ENCODE measurements at regions not wholly inside any gene's neighbourhood (a gene's known extent, or its start where the extent isn't known, plus 50 kb on each side); places are given as distances from the start of the nearest gene placed in this dataset.

GRCh38 chr1:222098404-222098803 lies 356.5 kb upstream of the DUSP10 start:
- Histone ChIP-seq H3K9ac (ENCODE audit: insufficient read depth in 1 of 2, low read length in 2 of 2) (no peak overlapping the region), H3K4me1 (ENCODE audit: control insufficient read depth in 5 of 5, insufficient read depth in 5 of 5, low read length in 5 of 5) (peaks cover 0 to 8% (median 3%) of the 10 kb centered on the region in 5 donors), H3K4me3 (no peak overlapping the region), H3K27me3 (ENCODE audit: control insufficient read depth in 3 of 3, insufficient read depth in 3 of 3, low read length in 2 of 3) (no peaks in the 10 kb centered on the region), H3K36me3 (ENCODE audit: control insufficient read depth in 4 of 4, insufficient read depth in 4 of 4, low read length in 4 of 4) (no peaks in the 10 kb centered on the region), H3K27ac (ENCODE audit: low read depth in 1 of 2, low read length in 1 of 2) (no peak overlapping the region), H3K9me3 (ENCODE audit: control insufficient read depth in 4 of 4, insufficient read depth in 3 of 4, low read length in 3 of 4) (no peaks in the 10 kb centered on the region)
- no peak for DNase-seq
- no peak for TF ChIP-seq CTCF (IDR thresholded peaks at IDR 0.05; ENCODE audit: control extremely low read depth, extremely low read depth)
- ATAC-seq (ENCODE audit: insufficient read depth, low FRiP score) = no peak
- 32 to 61% methylated on average over 2 of the region's 2 CpGs for WGBS, 2 donors

- ATAC-seq (ENCODE audit: insufficient read depth, low FRiP score) = no peak
- no peak for TF ChIP-seq CTCF (IDR thresholded peaks at IDR 0.05; ENCODE audit: control extremely low read depth, extremely low read depth)
These were observed 355.7 kb upstream of the DUSP10 start for GRCh38 chr1:222097588-222097987.

GRCh38 chr1:222096883-222097282 lies 355.0 kb upstream of the DUSP10 start:
- peaks cover 0 to 8% (median 3%) of the 10 kb centered on the region in 5 donors for H3K4me1 ChIP-seq (ENCODE audit: control insufficient read depth in 5 of 5, insufficient read depth in 5 of 5, low read length in 5 of 5)
- no peak for DNase-seq
- no peaks in the 10 kb centered on the region for H3K27me3 ChIP-seq (ENCODE audit: control insufficient read depth in 3 of 3, insufficient read depth in 3 of 3, low read length in 2 of 3)
- H3K36me3 ChIP-seq (ENCODE audit: control insufficient read depth in 4 of 4, insufficient read depth in 4 of 4, low read length in 4 of 4) = no peaks in the 10 kb centered on the region
- no peak overlapping the region for H3K4me3 ChIP-seq
- 71 to 83% methylated on average over 4 of the region's 4 CpGs for WGBS, 2 donors
- ATAC-seq (ENCODE audit: insufficient read depth, low FRiP score) = no peak
- no peak for TF ChIP-seq CTCF (IDR thresholded peaks at IDR 0.05; ENCODE audit: control extremely low read depth, extremely low read depth)
- no peak overlapping the region for H3K27ac ChIP-seq (ENCODE audit: low read depth in 1 of 2, low read length in 1 of 2)
- H3K9me3 ChIP-seq (ENCODE audit: control insufficient read depth in 4 of 4, insufficient read depth in 3 of 4, low read length in 3 of 4) = no peaks in the 10 kb centered on the region
- H3K9ac ChIP-seq (ENCODE audit: insufficient read depth in 1 of 2, low read length in 2 of 2) = no peak overlapping the region

More at GRCh38 chr1:222097588-222097987, 355.7 kb upstream of the DUSP10 start:
- no peaks in the 10 kb centered on the region for H3K9me3 ChIP-seq (ENCODE audit: control insufficient read depth in 4 of 4, insufficient read depth in 3 of 4, low read length in 3 of 4)
- no peak overlapping the region for H3K9ac ChIP-seq (ENCODE audit: insufficient read depth in 1 of 2, low read length in 2 of 2)
- no peak for DNase-seq
- H3K27ac ChIP-seq (ENCODE audit: low read depth in 1 of 2, low read length in 1 of 2) = no peak overlapping the region
- no peak overlapping the region for H3K4me3 ChIP-seq
- H3K36me3 ChIP-seq (ENCODE audit: control insufficient read depth in 4 of 4, insufficient read depth in 4 of 4, low read length in 4 of 4) = no peaks in the 10 kb centered on the region
- H3K27me3 ChIP-seq (ENCODE audit: control insufficient read depth in 3 of 3, insufficient read depth in 3 of 3, low read length in 2 of 3) = no peaks in the 10 kb centered on the region
- 81 to 86% methylated on average over 4 of the region's 4 CpGs for WGBS, 2 donors
- peaks cover 0 to 8% (median 3%) of the 10 kb centered on the region in 5 donors for H3K4me1 ChIP-seq (ENCODE audit: control insufficient read depth in 5 of 5, insufficient read depth in 5 of 5, low read length in 5 of 5)

GRCh38 chr1:222096476-222096772 lies 354.5 kb upstream of the DUSP10 start:
- 98 to 100% methylated on average over 1 of the region's 1 CpG for WGBS, 2 donors
- Histone ChIP-seq H3K4me1 (ENCODE audit: control insufficient read depth in 5 of 5, insufficient read depth in 5 of 5, low read length in 5 of 5) (peaks cover 0 to 8% (median 3%) of the 10 kb centered on the region in 5 donors), H3K27ac (ENCODE audit: low read depth in 1 of 2, low read length in 1 of 2) (no peak overlapping the region), H3K9me3 (ENCODE audit: control insufficient read depth in 4 of 4, insufficient read depth in 3 of 4, low read length in 3 of 4) (no peaks in the 10 kb centered on the region), H3K9ac (ENCODE audit: insufficient read depth in 1 of 2, low read length in 2 of 2) (no peak overlapping the region), H3K4me3 (no peak overlapping the region), H3K36me3 (ENCODE audit: control insufficient read depth in 4 of 4, insufficient read depth in 4 of 4, low read length in 4 of 4) (no peaks in the 10 kb centered on the region), H3K27me3 (ENCODE audit: control insufficient read depth in 3 of 3, insufficient read depth in 3 of 3, low read length in 2 of 3) (no peaks in the 10 kb centered on the region)
- no peak for DNase-seq
- no peak for ATAC-seq (ENCODE audit: insufficient read depth, low FRiP score)
- TF ChIP-seq CTCF (IDR thresholded peaks at IDR 0.05; ENCODE audit: control extremely low read depth, extremely low read depth) = no peak

Measured in lung (tissue), 11 donors.